ENCODE measurements at regions not wholly inside any gene's neighbourhood (a gene's known extent, or its start where the extent isn't known, plus 50 kb on each side); places are given as distances from the start of the nearest gene placed in this dataset.

DNA sequence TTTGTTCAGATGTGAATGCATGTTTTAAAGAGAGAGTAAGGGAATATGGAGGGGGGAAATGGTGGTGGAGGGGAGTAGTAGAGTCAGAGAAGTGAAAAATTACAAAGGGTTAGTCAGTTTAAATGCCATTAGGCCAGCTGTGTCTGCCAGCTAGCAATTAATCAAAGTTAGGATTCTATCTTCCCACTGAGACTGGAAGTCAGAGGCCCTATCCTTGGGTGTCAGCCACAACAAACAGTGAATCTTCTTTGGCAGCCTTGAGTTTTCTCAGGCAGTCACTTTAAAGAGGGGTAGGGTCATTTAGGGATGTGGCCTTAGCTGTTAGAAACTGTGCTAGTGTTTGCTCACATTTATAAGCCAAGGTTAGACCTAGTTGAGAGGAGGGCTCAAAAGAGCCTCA lies 120.5 kb upstream of the BTBD3 start:
- DNase-seq (ENCODE audit: low read depth in 2 of 2), result no peak

DNA sequence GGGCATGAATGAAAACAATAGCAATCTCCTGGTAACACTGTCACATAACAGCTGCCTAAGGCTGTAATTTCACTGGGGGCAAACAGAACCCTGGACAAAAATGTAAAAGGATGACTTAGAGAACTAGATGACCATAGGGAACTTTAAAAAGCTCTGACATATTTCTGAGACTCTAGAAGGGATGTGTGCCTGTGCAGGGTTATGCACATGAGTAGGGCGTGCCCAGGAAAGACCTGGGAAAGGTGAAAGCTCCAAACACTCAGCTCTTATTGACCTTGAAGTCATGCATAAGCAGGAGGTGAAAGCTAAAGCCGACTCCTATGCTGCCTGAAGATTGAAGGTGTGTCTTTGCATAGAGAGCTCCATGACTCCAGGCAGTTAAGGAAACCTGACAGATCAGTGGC lies 118.4 kb upstream of the BTBD3 start:
- DNase-seq (ENCODE audit: low read depth in 2 of 2), result no peak

DNA sequence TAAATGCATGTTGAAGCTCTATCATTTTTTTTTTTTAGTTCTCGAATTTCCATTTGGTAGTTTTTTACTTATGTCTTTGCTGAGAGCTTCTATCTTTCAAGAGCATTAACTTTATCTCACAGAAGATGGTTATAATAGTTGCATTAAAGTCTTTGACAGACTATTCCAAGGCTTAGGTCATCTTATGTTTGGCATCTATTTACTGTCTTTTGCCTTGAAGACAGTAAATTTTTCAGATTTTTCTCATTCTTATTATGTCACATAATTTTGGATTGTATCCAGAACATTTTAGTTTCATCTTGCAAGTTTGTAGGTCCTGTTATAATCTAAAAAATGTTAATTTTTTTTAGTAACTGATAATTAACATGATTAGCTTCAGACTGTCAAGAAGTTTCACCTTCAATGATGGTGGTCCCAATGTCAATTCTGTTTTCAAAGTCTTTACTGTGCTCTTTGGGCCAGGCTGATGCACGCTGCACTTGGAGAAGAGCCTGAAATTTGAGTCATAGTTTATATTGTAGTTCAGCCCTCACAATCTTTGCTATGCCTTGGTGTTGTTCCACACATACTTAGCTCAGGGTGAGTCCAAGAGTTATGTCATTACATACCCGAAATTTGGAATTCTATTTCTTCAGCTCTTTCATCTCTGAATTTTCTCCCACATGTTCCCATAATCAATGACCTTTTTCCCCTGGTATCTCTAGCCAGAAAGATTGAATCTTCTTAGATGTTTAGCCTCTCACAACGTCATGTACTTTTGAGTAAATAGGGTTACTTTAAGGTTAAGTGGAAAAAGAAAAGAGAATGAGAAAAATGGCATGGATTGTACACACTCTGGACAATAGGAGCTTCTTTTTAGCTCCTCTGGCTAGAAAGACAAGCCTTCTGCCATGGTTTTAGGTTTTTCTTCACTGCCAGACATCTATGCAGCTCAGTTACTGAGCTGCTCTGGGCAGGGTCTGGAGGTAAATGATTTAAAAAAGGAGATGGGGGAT lies 110.3 kb upstream of the BTBD3 start:
- DNase-seq (ENCODE audit: low read depth in 2 of 2), result peak; percentile 6 to 50

DNA sequence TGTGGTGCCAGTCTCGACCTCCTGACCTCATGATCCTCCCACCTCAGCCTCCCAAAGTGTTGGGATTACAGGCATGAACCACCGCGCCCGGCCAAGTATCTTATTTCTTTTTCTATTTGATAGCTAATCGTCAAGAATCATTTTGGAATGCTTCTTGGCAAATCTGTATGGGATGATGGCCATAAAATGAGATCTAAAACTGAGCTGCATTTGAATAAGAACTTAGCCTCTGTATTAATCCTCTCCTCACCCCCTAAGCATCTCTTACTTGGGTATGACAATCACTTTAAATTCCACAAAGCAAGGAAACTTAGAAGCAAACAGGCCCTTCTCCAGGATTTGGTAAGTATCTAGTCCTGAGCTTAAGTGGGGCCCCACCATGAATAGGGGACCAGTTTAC lies 108.9 kb upstream of the BTBD3 start:
- no peak for DNase-seq (ENCODE audit: low read depth in 2 of 2)

DNA sequence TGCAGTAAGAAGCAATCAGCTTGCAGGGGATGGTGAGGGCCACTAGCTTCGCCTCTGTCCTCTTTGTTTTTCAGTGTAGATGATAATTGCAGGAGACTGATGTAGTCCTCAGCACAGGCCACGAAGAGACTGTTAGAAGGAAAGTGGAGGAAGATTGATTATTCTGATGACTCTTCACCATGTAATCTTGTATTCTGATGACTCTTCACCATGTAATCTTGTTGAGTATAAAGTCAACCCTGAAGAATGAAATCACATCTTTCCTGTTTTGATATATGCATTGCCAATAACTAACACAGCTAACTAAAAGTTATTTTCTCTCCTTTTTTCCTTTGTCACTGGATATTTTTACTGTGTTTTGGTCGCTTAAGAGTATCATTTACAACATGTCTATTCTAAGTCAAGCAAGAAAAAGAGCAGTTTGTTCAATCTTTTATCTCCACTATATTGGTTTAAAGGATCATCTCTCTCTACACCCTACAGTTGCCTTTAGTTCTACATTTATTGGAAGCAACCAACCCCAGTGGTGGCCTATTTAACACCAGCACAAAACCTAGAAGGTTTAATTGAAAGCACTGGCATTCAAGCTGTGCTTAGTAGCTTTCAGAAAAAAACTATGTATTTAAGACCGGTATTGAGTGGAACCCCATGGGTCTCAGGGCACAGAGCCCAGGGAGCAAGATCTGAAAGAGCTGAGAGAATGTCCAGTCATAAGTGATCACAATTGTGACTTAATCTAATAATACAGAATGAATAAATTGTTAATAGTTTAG lies 107.2 kb upstream of the BTBD3 start:
- peak in 1 of 2 donors; percentile 14 for DNase-seq (ENCODE audit: low read depth in 2 of 2)

DNA sequence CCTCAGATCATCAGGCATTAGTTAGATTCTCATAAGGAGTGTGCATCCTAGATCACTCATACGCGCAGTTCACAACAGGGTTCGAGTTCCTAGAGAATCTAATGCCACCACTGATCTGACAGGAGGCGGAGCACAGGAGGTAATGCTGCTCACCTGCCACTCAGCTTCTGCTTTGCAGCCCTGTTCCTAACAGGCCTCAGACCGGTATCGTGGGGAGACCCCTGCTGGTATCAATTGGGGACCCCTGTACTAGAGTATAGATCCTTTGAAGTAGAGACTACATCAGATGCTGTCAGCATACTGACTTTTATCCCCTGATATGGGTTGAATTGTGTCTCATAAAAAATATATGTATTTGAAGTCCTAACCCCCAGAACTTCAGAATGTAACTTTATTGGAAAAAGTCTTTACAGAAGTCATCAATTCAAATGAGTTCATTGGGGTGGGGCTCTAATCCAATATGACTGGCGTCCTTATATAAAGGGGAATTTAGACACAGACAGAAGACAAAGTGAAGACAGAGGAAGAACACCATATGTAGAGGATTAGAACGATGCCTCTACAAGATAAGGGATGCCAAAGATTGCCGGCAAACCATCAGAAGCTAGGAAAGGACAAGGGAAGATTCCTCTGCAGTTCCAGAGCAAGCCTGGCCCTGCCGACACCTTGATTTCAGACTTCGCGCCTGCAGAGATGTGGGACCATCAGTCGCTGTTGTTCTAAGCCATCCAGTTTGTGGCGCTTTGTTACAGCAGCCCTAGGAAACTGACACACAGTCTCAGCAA lies 104.4 kb upstream of the BTBD3 start:
- no peak for DNase-seq (ENCODE audit: low read depth in 2 of 2)

DNA sequence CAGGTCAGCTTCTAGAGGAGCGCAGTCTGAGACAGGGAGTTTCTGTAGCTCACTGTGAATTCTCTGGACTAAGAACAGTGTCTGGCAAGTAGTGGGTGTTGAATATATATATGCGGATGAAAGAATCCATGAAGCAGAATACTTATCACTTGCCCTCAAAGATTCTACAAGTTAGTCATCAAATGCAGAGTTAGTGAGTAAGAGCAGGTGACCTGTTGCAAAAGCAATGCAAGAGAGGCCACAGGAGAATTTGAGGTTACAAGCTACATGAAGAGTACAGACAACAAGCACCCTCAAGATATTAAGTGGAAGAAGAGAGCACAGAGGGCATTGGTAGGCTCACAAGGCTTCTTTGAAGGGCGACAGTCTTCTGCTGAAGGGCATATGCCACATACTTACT lies 103.4 kb upstream of the BTBD3 start:
- DNase-seq (ENCODE audit: low read depth in 2 of 2), result no peak

DNA sequence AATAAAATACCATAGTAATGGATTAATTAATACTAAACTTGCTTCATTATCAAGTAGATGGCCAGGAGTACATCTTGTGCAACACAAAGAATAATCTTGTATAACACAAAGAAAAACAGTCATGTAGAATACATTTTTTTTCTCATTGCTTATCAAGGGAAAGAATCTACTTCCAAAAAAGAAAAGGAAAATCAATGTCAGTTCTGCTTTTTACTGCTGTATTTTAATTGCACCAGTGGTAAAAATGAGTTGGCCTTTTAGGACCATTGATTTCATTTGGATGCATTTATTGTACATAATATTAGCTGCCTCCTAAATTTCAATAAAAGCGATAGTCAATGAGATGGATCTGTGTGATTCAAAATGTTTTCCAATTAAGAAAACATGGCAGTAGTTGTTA lies 96.9 kb upstream of the BTBD3 start:
- DNase-seq (ENCODE audit: low read depth in 2 of 2), result no peak

DNA sequence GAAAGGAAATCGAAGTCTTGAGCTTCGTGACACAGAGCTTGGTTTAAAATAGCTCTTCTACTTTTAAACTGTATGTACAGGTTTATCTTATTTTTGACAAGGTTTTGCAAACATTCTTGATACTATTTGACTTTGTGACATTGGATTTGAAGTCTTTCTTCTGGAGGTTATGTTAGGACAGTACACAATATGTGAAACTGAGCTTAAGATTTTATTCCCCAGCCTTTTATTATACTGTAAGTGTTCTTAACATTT lies 95.2 kb upstream of the BTBD3 start:
- DNase-seq (ENCODE audit: low read depth in 2 of 2), result no peak

DNA sequence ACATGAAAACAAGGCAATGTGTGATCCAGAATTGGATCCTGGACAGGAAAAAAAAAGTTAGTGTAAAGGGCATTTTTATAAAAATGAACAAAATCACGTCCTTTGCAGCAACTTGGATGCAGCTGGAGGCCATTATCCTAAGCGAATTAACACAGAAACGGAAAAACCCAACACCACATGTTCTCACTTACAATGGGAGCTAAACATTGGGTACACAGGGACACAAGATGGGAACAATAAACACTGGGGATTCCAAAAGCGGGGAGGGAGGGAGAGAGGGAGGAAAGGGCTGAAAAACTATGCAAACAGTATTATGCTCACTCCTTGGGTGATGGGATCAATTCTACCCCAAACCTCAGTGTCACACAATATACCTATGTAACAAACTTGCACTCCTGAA lies 91.4 kb upstream of the BTBD3 start:
- no peak for DNase-seq (ENCODE audit: low read depth in 2 of 2)

DNA sequence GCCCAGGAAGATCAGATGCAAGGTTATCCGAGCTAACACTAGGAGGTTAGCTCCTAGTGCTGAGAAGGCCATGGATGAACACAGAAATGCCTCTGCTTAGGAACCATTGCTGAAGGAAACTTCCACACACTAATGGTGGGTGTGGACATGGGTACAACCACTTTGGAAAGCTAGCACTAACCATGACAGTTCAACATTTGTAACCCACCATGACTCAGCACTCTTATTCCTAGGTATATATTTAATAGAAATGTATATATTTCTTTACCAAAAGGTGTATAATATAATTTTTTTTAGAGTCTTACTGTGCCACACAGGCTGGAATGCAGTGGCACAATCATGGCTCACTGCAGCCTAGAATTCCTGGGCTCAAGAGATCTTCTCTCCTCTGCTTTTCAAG lies 85.3 kb upstream of the BTBD3 start:
- DNase-seq (ENCODE audit: low read depth in 2 of 2), result no peak

DNA sequence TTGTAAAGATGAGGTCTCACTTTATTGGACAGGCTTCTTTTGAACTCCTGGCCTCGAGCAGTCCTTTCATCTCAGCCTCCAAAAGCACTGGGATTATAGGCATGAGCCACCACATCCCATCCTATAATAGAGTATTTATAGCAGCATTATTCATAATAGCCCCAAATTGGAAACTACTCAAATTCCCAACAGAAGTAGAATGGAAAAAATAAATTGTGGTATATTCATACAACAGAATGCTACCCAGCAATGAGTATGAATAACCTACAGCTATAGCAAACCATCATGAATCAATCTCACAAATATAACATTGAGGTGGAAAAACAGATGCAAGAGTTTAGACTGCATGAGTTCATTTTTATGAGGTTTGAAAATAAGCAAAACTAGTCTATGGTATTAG lies 84.8 kb upstream of the BTBD3 start:
- no peak for DNase-seq (ENCODE audit: low read depth in 2 of 2)

DNA sequence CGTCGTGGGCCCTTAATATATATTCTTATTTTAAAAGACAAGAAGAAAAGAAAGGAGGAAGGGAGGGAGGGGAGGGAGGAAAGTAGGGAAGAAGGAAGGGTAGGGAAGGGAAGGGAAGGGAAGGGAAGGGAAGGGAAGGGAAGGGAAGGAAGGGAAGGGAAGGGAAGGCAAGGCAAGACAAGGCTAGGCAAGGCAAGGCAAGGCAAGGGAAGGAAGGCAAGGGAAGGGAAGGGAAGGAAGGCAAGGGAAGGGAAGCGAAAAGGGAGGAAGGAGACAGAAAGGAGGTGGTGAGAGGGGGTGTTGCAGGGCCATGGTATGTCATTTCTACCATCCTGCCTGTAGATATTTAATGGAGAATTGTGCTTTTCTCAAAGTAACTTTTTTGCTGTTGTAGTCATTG lies 83.9 kb upstream of the BTBD3 start:
- no peak for DNase-seq (ENCODE audit: low read depth in 2 of 2)

DNA sequence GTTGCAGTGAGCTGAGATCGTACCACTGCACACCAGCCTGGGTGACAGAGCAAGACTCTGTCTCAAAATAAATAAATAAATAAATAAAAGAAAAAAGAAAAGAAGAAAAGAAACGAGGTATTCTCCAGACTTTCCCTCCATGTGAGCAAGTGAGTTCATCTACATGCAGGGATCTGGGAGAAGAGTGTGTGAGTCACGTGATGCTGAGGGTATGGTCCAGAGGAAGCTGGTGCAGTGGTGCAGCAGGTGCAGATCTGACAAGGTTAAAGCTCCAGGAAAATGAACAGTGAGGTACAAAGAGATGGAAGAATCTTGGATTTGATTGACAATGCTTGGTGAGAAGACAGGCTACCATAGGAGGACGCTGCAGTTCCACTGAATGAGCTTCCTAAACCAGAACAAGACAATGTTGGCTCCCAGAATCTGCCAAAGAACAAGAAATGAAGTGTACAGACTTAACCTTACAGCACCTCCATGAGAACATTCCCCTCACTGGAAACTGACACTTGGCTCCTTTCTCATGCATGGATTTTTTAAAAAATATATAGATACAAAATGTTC lies 79.5 kb upstream of the BTBD3 start:
- no peak for DNase-seq (ENCODE audit: low read depth in 2 of 2)

DNA sequence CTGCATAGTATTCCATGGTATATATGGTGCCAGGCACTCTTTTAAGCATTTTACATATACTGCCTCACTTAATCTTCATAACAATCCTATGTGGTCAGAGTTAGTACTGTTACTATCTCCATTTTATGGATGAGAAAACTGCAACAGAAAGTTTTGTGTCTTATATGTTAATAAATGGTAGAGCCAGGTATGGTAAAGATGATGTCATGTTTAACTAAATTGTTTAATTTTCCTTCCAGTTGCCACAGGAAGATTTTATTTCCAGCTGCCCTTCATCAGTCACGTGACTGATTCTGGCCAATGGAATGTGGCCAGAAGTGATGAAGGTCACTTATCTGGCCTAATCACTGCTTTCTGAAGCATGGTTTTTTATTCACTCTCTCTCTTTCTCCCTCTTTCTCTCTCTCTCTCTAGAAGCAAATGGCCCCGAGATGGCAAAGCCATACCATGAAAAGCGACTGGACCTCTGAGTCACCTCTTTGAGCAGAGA lies 75.7 kb upstream of the BTBD3 start:
- no peak for DNase-seq (ENCODE audit: low read depth in 2 of 2)

DNA sequence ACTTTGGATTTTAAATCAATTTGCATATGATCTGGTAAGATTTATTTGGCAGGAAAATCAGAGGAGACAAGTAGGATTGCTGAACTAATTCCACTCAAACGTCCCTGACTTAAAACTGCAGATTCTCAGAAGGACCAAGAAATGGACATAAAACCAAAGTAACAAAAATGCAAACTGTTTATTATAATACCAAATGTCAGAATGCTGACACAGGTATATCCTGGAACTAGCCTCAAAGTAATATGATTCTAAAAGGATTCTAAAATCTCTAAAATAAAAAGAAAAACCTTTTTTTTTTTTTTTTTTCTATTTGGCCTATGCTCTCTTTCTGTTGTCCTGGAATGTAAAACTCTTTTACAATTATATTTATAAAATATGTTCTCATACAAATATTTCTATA lies 74.4 kb upstream of the BTBD3 start:
- DNase-seq (ENCODE audit: low read depth in 2 of 2), result no peak

DNA sequence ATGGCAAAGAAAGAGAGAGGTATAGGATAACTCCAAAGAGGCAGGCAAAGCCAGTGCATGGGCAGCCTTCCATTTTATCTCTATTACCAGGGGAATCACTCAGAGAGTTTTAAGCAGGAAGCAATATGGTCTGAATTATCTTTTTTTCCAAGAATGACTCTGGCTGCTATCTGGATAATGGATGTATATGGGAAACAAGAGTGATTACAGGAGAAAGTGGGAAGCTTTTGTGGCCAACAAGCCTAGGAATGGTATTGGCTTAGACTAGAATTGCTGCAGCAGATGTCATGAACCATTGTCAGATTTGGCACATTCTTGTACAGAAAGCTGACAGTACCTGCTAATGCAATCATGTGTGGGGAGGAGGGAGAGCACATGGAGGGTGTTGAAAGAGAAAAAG lies 73.0 kb upstream of the BTBD3 start:
- DNase-seq (ENCODE audit: low read depth in 2 of 2), result no peak

DNA sequence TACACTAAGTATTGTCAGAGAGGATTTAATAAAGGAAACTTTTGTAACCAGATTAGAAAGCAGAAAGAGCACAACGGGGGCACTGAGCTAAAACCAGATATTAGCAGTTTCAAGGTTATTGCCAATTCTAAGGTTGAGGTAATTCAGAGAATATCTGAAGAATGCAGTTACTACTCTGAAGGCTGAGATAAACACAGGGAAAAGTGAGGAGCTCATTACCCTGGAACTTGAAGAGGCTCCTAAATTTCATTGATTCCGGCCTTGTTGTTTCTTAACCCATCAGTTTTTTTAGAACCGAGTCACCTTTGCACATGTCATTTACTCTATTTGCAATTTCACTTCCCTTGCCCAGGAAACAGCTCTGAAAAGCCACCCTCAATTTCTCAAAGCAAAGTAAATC lies 72.4 kb upstream of the BTBD3 start:
- no peak for DNase-seq (ENCODE audit: low read depth in 2 of 2)

DNA sequence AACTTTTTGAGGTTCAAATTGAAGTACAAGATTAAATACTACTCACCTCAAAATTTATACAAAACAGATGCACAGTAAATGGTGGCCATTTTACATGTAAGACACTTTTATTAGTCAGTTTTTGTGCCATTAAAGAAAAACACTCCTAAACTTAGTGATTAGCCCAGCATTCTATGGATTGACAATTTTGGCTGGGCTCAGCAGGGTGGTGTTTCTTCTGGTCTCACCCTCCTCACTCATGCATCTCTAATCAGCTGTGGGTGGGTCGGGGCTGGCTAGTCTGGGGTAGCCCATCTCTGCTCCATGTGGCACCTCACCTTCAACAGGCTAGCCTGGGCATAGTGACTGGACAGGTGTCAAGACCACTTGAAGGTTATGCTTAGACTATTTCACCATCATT lies 71.6 kb upstream of the BTBD3 start:
- no peak for DNase-seq (ENCODE audit: low read depth in 2 of 2)

DNA sequence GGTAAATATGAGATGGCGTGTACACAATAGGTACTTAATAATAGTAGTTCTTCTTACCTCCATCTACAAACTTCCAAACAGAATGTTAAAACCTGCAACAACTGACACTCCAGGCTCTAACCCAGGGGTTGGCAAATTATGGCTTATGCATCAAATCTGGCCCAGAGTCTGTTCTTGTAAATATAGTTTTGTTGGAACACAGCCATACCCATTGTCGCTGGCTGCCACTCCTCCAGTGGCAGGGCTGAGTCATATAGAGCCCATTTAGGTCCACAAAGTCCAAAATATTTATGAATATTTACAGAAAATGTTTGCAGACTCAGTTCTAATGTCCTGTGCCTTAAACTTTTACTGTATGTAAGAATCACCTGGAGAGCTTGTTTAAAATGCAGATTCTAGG lies 69.9 kb upstream of the BTBD3 start:
- DNase-seq (ENCODE audit: low read depth in 2 of 2), result peak in 1 of 2 donors; percentile 35

DNA sequence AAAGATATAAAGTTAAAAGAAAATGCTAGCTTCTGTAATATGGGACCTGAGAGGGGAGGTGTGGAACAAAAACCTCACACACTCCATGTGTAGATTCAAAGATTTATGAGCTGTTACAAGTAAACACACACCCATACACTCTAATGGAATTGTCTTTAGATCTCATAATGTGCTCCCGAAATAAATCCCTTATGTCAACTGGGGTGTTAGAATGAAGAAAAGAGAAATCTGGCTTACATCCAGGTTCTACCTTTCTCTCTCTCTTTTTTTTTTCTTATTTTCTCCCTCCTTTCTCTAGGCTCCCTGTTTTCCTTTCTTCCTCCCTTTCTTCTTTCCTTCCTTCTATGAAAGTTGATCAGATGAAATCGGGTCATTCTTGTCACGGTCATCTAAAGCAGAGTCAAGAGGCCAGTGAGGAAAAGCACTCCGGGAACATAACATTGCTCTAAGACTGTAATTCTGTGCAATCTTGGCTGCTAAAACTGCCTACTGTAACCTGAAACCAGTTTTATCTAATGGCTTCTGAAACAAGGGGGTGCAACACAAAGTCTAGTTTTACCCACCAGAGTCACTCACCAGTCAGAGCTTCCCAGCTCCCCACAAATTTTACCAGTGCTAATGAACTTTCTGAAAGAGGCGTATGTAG lies 68.3 kb upstream of the BTBD3 start:
- DNase-seq (ENCODE audit: low read depth in 2 of 2), result no peak

Data from lung microvascular endothelial cell (primary cell).